GM12864 (cell line): ENCODE measurements at regions not wholly inside any gene's neighbourhood (a gene's known extent, or its start where the extent isn't known, plus 50 kb on each side); places are given as distances from the start of the nearest gene placed in this dataset.

ENCODE experiments used
- DNase-seq: peaks from one replicate; pipeline ENCODE4 v3.0.0-alpha.2; 2011; ENCODE audit warnings: low read depth
- H3K4me3 ChIP-seq: 2 replicates; pipeline ENCODE4 v1.5.1; 2011; ENCODE audit warnings: mild to moderate bottlenecking, low read depth, low read length, control low read depth
- CTCF ChIP-seq: IDR thresholded peaks from 2 replicates; pipeline ENCODE4 v1.5.1; 2011; ENCODE audit warnings: low read depth, mild to moderate bottlenecking, moderate library complexity, low read length, control low read depth, inconsistent platforms; ENCODE audit errors: missing control alignments

DNA sequence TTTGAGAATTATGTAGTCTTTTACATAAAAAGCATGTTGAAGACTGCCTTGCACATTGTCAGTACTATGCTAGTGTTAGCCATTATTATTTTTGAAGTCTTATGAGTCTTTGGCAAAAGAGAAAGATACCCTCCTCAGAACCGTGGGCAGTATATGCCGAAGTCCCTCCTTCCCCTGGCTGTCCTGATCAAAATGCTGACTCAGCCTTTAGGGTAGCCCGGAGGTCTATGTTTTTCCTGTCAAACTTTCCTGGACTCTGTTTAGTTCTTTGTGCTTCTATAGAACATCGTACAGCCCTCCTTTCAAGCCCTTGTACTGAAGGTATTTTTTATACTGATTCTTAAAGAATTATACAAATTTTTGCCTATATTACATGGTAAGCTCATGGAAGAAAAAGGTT, 264.7 kb upstream of the ATP5MC3 start:
- no peak for DNase-seq
- no peak overlapping the region for H3K4me3 ChIP-seq
- no peak for TF ChIP-seq CTCF

- no peak for DNase-seq
- H3K4me3 ChIP-seq = no peak overlapping the region
- TF ChIP-seq CTCF = no peak
Observed at GRCh38 chr2:175445281-175445680, 263.8 kb upstream of the ATP5MC3 start.

DNA sequence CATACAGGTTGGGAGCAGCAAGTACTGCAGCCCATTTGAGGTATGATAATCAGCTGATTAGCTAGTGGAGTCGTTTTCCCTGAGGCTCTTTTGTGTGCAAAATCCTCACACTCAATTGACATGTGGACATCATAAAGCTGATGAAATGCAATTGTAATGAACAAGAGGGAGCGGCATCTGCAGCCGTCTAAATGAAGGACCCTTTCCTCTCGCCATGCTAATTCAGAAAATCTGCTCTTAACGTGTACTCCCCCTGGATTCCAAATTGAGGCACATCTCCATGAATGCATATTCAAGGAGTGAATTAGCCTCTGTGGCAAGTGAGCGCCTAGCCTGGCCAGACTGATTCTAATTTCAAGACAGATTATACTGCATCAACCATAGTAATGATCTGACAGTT, 260.9 kb upstream of the ATP5MC3 start:
- no peak for TF ChIP-seq CTCF
- no peak overlapping the region for H3K4me3 ChIP-seq
- no peak for DNase-seq

DNA sequence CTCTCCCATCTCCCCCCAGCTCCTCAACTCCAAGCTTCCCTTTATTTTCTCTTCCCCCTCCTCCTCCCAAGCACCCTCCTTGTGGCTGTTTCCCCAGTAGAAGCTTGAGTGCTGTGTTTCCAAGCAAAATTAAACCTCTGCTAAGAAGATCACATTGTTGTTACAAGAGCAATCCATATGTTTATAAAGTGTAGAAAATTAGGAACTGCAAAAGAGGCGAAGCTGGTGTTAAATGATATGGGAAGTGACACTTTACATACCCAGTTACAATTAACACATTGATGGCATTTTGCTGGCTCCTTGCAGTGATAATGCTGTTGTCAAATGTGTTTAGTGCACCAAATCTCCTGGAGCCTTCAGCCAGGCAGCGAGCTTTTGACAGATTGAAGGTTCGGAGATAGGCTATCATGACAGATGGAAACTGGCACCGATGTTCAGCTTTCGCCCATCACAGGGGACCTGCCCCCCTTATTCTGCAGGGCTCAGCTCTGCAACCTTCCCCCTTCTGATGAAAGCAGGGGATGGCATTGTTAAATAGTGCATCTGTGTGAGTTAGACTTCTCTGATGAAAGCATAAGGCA, 259.8 kb upstream of the ATP5MC3 start:
- TF ChIP-seq CTCF = no peak
- no peak overlapping the region for H3K4me3 ChIP-seq
- DNase-seq = no peak

- no peak overlapping the region for H3K4me3 ChIP-seq
- no peak for DNase-seq
- TF ChIP-seq CTCF = no peak
Observed at GRCh38 chr2:175439416-175439815, 257.9 kb upstream of the ATP5MC3 start.

GRCh38 chr2:175437167-175437566, 255.7 kb upstream of the ATP5MC3 start:
- no peak for TF ChIP-seq CTCF
- H3K4me3 ChIP-seq = no peak overlapping the region
- no peak for DNase-seq

DNA sequence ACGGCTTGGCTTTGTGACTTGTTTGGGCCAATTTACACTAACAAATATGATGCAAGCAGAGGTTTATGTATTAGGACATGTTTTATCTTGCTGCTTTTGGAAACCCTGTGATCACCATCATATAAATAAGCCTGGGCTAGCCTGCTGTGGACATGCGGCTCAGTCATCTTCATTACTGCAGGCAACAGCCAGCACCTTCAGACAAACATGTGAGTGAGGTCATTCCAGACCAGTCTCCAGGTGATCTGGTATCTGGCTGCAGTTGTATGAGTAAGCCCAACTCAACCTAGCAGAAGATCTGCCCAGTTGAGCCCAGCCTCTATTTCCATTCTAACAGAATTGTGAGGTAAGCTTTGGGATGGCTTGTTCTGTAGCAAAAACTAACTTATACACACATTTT, 254.6 kb upstream of the ATP5MC3 start:
- TF ChIP-seq CTCF = no peak
- DNase-seq = no peak
- H3K4me3 ChIP-seq = no peak overlapping the region
